Thoracic aorta (tissue), 2 donors: ENCODE measurements at regions not wholly inside any gene's neighbourhood (a gene's known extent, or its start where the extent isn't known, plus 50 kb on each side); places are given as distances from the start of the nearest gene placed in this dataset.

ENCODE experiments used
- ATAC-seq: fragments of 150-250 bp; one replicate; pipeline ENCODE4 v1.8.0; 2017; ENCODE audit warnings: low read depth; ENCODE audit not compliant: insufficient number of reproducible peaks, low FRiP score
- DNase-seq: peaks from one replicate; pipeline ENCODE4 v3.0.0-alpha.2; 2020; ENCODE audit warnings: low spot score
- H3K27ac ChIP-seq, 2 donors: fragments of 200-600 bp; sonication (generic); 1 replicate in 1 of 2; 2 replicates in 1 of 2; pipeline ENCODE4 v1.5.1; 2016; ENCODE audit warnings: mild to moderate bottlenecking in 2 of 2, moderate library complexity in 2 of 2
- H3K27me3 ChIP-seq: fragments of 200-600 bp; sonication (generic); replicated peaks from 2 replicates; pipeline ENCODE4 v1.6.0; 2016; ENCODE audit warnings: mild to moderate bottlenecking; ENCODE audit not compliant: insufficient read depth
- H3K36me3 ChIP-seq: fragments of 200-600 bp; sonication (generic); one replicate; pipeline ENCODE4 v1.5.1; 2016
- H3K4me1 ChIP-seq, 2 donors: fragments of 200-600 bp; sonication (generic); 1 replicate in 1 of 2; 2 replicates in 1 of 2; pipeline versions ENCODE4 v1.5.1 to v1.6.0; 2016; ENCODE audit warnings: low read depth in 2 of 2, mild to moderate bottlenecking in 1 of 2; ENCODE audit not compliant: control insufficient read depth in 1 of 2
- H3K4me3 ChIP-seq: fragments of 200-600 bp; sonication (generic); 2 replicates; pipeline ENCODE4 v1.5.1; 2016; ENCODE audit warnings: mild to moderate bottlenecking
- H3K9me3 ChIP-seq: fragments of 200-600 bp; sonication (generic); 2 replicates; pipeline ENCODE4 v1.5.1; 2016
- TF ChIP-seq, protein P1 (sequence below): fragments of 200-600 bp; sonication (generic); IDR thresholded peaks from one replicate; pipeline ENCODE4 v1.5.1; 2019; ENCODE audit warnings: antibody characterized with exemption

DNA sequence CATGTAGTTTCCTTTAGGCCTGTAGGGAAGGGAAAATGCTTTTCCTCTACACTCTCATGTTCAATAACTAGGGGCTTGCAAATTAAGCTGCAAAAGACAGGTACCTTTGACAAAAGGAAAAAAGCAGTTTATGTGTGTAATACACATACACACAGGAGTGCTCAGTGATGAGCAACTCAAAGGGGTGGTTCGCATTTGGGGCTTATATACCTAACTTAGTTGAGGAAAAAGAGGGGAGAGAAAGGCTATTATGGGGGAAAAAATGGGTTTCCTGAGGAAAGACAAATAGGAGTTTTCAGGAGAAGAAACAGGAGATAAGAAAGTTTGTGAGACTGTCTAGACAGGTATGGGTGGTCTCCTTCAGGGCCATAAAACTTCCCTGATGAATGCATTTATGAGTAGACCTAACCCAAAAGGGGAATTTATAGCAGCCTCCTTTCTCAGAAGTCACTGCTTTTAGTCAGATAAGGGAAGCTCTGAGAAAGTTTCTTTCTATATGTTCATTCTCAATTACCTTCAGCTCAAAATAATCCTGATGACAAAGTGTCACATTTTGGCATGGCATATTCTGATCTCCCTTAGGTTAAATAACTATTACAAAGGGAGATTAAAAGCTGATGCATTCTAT is 55.2 kb upstream of the EZH2 start:
- ATAC-seq (no peak), DNase-seq (no peak)
- no peaks in the 10 kb centered on the region for H3K9me3 ChIP-seq
- H3K4me1 ChIP-seq = peaks cover 6 to 7% of the 10 kb centered on the region in 2 donors
- no peaks in the 10 kb centered on the region for H3K27me3 ChIP-seq
- H3K27ac ChIP-seq = no peak overlapping the region
- H3K4me3 ChIP-seq = no peak overlapping the region
- H3K36me3 ChIP-seq = no peaks in the 10 kb centered on the region
- TF ChIP-seq, protein P1, sequence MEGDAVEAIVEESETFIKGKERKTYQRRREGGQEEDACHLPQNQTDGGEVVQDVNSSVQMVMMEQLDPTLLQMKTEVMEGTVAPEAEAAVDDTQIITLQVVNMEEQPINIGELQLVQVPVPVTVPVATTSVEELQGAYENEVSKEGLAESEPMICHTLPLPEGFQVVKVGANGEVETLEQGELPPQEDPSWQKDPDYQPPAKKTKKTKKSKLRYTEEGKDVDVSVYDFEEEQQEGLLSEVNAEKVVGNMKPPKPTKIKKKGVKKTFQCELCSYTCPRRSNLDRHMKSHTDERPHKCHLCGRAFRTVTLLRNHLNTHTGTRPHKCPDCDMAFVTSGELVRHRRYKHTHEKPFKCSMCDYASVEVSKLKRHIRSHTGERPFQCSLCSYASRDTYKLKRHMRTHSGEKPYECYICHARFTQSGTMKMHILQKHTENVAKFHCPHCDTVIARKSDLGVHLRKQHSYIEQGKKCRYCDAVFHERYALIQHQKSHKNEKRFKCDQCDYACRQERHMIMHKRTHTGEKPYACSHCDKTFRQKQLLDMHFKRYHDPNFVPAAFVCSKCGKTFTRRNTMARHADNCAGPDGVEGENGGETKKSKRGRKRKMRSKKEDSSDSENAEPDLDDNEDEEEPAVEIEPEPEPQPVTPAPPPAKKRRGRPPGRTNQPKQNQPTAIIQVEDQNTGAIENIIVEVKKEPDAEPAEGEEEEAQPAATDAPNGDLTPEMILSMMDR = no peak

DNA sequence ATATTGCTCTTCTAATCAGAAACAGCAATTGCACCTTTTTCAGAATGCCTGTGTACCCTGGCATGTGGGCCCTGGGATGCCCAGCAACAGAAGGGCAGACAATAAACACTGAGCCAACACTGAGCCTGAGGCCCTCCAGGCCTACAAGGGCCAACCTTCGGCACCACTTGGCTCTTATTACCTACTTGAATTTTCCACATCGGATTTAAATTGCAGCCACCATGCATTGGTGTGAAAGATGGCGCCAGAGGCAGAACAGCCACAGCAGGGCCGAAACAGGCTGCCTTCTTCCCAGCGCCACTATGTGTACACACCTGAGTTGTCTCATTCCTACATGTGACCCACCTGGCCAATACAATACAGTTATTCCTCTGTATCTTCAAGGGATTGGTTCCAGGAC is 51.4 kb upstream of the EZH2 start:
- ATAC-seq (no peak), DNase-seq (no peak)
- TF ChIP-seq, protein P1 = no peak
- H3K9me3 ChIP-seq = no peaks in the 10 kb centered on the region
- no peaks in the 10 kb centered on the region for H3K4me1 ChIP-seq
- no peak overlapping the region for H3K4me3 ChIP-seq
- H3K27me3 ChIP-seq = no peaks in the 10 kb centered on the region
- H3K36me3 ChIP-seq = no peaks in the 10 kb centered on the region
- no peak overlapping the region for H3K27ac ChIP-seq
